C4-2B (cell line): ENCODE measurements at regions not wholly inside any gene's neighbourhood (a gene's known extent, or its start where the extent isn't known, plus 50 kb on each side); places are given as distances from the start of the nearest gene placed in this dataset.

Experiments used
- CTCF ChIP-seq: fragments of 450-650 bp; conservative IDR thresholded peaks from 2 replicates; pipeline ENCODE4 v1.5.1; 2017; ENCODE audit warnings: mild to moderate bottlenecking
- ZFX ChIP-seq: fragments of 450-650 bp; IDR thresholded peaks from 2 replicates; pipeline ENCODE4 v1.6.1; 2017

- TF ChIP-seq CTCF, result no peak
- TF ChIP-seq ZFX, result no peak
Measured at GRCh38 chr16:54431041-54431996, 144.7 kb upstream of the IRX3 start.
